Panc1 (cell line): ENCODE measurements at regions not wholly inside any gene's neighbourhood (a gene's known extent, or its start where the extent isn't known, plus 50 kb on each side); places are given as distances from the start of the nearest gene placed in this dataset.

Experiments used
- ATAC-seq: fragments of 200-7000 bp; cut with Tn5 transposase; 2 replicates; pipeline ENCODE4 v1.9.1; 2020; ENCODE audit warnings: mild to moderate bottlenecking, moderate library complexity
- BruUV-seq: library from RNA; stranded (reverse); fragments of 400-500 nt; replicated peaks from 2 replicates; lab custom pipeline; 2021; lab: Mats Ljungman, UMichigan
- CTCF ChIA-PET: fragments of 300-600 bp; sonication (Branson Sonifier 250); formaldehyde crosslinking; loops from one replicate; lab custom pipeline; 2022; ENCODE audit warnings: antibody characterized with exemption; lab: Charles Lee
- POLR2A ChIA-PET: fragments of 300-600 bp; sonication (Branson Sonifier 250); formaldehyde crosslinking; loops from one replicate; lab custom pipeline; 2022; ENCODE audit warnings: antibody characterized with exemption; lab: Charles Lee
- DNase-seq: peaks from one replicate; pipeline ENCODE4 v3.0.0-alpha.2; 2010; ENCODE audit warnings: low read depth, low spot score
- H3K27ac ChIP-seq: 2 replicates; pipeline ENCODE4 v1.5.1; 2011; ENCODE audit warnings: mild to moderate bottlenecking, low read length, inconsistent platforms
- H3K27me3 ChIP-seq: fragments of 200-500 bp; sonication (Bioruptor generic); 2 replicates; pipeline ENCODE4 v1.6.0; 2014; ENCODE audit warnings: low read length, inconsistent platforms; ENCODE audit not compliant: control insufficient read depth, insufficient read depth
- H3K36me3 ChIP-seq: fragments of 200-500 bp; sonication (Bioruptor generic); 2 replicates; pipeline ENCODE4 v1.5.1; 2014; ENCODE audit warnings: inconsistent platforms, mild to moderate bottlenecking, low read length, moderate library complexity; ENCODE audit not compliant: control insufficient read depth, insufficient read depth
- H3K4me1 ChIP-seq: 2 replicates; pipeline ENCODE4 v1.5.1; 2011; ENCODE audit warnings: inconsistent platforms, mild to moderate bottlenecking, low read length, moderate library complexity; ENCODE audit not compliant: control insufficient read depth, insufficient read depth
- H3K4me3 ChIP-seq, 2 experiments: 2 replicates each; pipeline ENCODE4 v1.5.1; 2011 to 2012; ENCODE audit warnings: low read depth in 2 of 2, low read length in 2 of 2, mild to moderate bottlenecking in 2 of 2, inconsistent platforms in 1 of 2, moderate library complexity in 1 of 2
- H3K9me3 ChIP-seq: fragments of 200-500 bp; sonication (Bioruptor generic); 2 replicates; pipeline ENCODE4 v1.5.1; 2014; ENCODE audit warnings: low read depth, mild to moderate bottlenecking, inconsistent platforms, low read length, moderate library complexity; ENCODE audit not compliant: control insufficient read depth, insufficient read depth
- CTCF ChIP-seq: fragments of 450-650 bp; IDR thresholded peaks from 2 replicates; pipeline ENCODE4 v1.5.1; 2017; ENCODE audit warnings: mild to moderate bottlenecking
- POLR2AphosphoS5 ChIP-seq: IDR thresholded peaks from 2 replicates; pipeline ENCODE4 v1.6.1; 2012; ENCODE audit warnings: mild to moderate bottlenecking, low read depth, low read length, moderate library complexity
- REST ChIP-seq, 2 experiments: IDR thresholded peaks; 2 replicates each; pipeline ENCODE4 v1.6.1; 2011 to 2012; ENCODE audit warnings: low read depth in 2 of 2, control low read depth in 1 of 2, low read length in 1 of 2, mild to moderate bottlenecking in 1 of 2, moderate library complexity in 1 of 2; ENCODE audit not compliant: insufficient read depth in 1 of 2
- SIN3A ChIP-seq: IDR thresholded peaks from 2 replicates; pipeline ENCODE4 v1.6.1; 2012; ENCODE audit warnings: low read depth, mild to moderate bottlenecking, low read length, moderate library complexity, borderline replicate concordance; ENCODE audit not compliant: insufficient read depth
- TCF7L2 ChIP-seq: IDR thresholded peaks from 2 replicates; pipeline ENCODE4 v1.6.1; 2011; ENCODE audit warnings: mild to moderate bottlenecking, low read depth, low read length, inconsistent platforms
- in situ Hi-C: cut with HindIII; loops from 2 replicates; pipeline ENCODE4 v1.10.0; 2016; ENCODE audit warnings: low sequenced_read_pairs, low pct_unique_long_range_greater_than_20kb
- intact Hi-C: fragments of 100-400 bp; cut with micrococcal nuclease; formaldehyde crosslinking; loops from one replicate; pipeline ENCODE4 v1.10.0; 2022; ENCODE audit not compliant: unreplicated experiment

GRCh38 chr2:175599966-175600831 is 401.9 kb downstream of the LNPK start:
- Histone ChIP-seq H3K27ac (no peak overlapping the region), H3K9me3 (no peaks in the 10 kb centered on the region), H3K4me3 (no peak overlapping the region), H3K36me3 (no peaks in the 10 kb centered on the region), H3K4me1 (no peaks in the 10 kb centered on the region), H3K27me3 (no peaks in the 10 kb centered on the region)
- intact Hi-C loops (no loop called here), in situ Hi-C loops (no loop called here)
- DNase-seq, result no peak
- BruUV-seq, result no TSS peak
- ChIA-PET CTCF (no interaction called here), POLR2A (no interaction called here)
- ATAC-seq, result no peak
- TF ChIP-seq TCF7L2, result no peak

GRCh38 chr2:175597286-175597685 is 404.8 kb downstream of the LNPK start:
- no TSS peak for BruUV-seq
- POLR2A ChIA-PET, result no interaction called here
- intact Hi-C loops, result no loop called here

More at GRCh38 chr2:175597286-175597685, 404.8 kb downstream of the LNPK start:
- no peaks in the 10 kb centered on the region for H3K36me3 ChIP-seq
- no peak overlapping the region for H3K27ac ChIP-seq
- in situ Hi-C loops, result no loop called here
- TF ChIP-seq TCF7L2, result no peak
- TF ChIP-seq SIN3A, result no peak
- TF ChIP-seq REST (IDR thresholded peaks at IDR 0.05; ENCODE audit: insufficient read depth in 1 of 2, low read depth in 2 of 2, low read length in 1 of 2), result no peak
- TF ChIP-seq POLR2AphosphoS5, result no peak
- TF ChIP-seq CTCF, result no peak
- no peaks in the 10 kb centered on the region for H3K9me3 ChIP-seq
- ATAC-seq (no peak), DNase-seq (no peak)
- H3K27me3 ChIP-seq, result no peaks in the 10 kb centered on the region
- no peaks in the 10 kb centered on the region for H3K4me1 ChIP-seq
- CTCF ChIA-PET, result no interaction called here
- no peak overlapping the region for H3K4me3 ChIP-seq
